ENCODE measurements at regions not wholly inside any gene's neighbourhood (a gene's known extent, or its start where the extent isn't known, plus 50 kb on each side); places are given as distances from the start of the nearest gene placed in this dataset.

DNA sequence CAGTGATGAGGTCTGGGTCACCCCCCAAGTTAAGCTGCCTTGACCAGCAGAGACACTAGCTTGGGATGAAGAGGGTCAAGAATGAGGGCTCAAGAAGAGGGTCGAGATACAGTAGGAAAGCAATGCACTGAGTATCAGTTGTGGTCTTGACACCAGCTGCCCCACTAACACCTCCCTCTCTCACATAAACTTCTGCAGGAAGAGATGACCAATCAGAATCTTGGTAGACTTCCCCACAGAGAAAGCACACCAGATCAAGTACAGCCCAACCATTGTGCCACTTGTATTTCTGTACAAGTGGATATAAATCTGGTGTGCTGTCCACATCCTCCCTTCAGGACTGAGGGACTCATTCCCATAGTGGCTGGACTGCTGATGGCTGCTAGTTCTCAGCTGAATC, 101.2 kb upstream of the ELL2 start:
- H3K4me3 ChIP-seq (ENCODE audit: low read depth, low read length) = no peak overlapping the region
- no peaks in the 10 kb centered on the region for H3K9me3 ChIP-seq (ENCODE audit: control insufficient read depth, insufficient read depth, low read depth, low read length)
- no peak overlapping the region for H3K27ac ChIP-seq (ENCODE audit: extremely low read depth, low read depth, low read length)
- CTCF ChIA-PET = no interaction called here
- TF ChIP-seq ZNF274 (IDR thresholded peaks at IDR 0.05; ENCODE audit: low read length) (no peak), ZNF274 (tag by site-specific recombination; IDR thresholded peaks at IDR 0.05; ENCODE audit: borderline replicate concordance) (no peak)
- TF ChIP-seq, protein P1, sequence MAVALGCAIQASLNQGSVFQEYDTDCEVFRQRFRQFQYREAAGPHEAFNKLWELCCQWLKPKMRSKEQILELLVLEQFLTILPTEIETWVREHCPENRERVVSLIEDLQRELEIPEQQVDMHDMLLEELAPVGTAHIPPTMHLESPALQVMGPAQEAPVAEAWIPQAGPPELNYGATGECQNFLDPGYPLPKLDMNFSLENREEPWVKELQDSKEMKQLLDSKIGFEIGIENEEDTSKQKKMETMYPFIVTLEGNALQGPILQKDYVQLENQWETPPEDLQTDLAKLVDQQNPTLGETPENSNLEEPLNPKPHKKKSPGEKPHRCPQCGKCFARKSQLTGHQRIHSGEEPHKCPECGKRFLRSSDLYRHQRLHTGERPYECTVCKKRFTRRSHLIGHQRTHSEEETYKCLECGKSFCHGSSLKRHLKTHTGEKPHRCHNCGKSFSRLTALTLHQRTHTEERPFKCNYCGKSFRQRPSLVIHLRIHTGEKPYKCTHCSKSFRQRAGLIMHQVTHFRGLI (tag by site-specific recombination; IDR thresholded peaks at IDR 0.05) = 0 out of 2 replicates have a peak, but pooled peaks have one; percentile 26
- POLR2A ChIA-PET = no interaction called here
- H3K36me3 ChIP-seq (ENCODE audit: control insufficient read depth in 2 of 2, insufficient read depth in 1 of 2, low read length in 2 of 2) = no peaks in the 10 kb centered on the region
- peaks cover 8% of the 10 kb centered on the region for H3K4me1 ChIP-seq (ENCODE audit: control insufficient read depth, insufficient read depth, low read length)

DNA sequence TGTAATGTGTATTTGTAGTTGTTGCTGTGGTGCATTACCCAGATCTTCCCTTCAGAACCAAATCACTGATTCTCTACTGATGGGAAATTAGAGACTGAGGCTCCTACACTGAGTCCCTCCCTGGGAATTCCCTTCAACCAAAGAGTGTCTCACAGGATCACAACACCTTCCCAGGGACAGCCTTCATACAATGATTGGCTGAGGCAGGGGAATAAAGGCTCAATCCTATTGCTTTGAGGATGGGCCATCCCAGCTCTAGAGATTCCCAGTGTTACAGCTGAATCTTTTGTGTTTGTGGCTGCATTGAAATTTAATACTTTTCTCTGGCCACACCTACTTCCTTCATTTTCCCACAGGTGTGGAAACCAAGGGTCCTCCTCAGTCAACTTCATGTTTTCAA, 96.4 kb upstream of the ELL2 start:
- TF ChIP-seq ZNF223 (tag by site-specific recombination; IDR thresholded peaks at IDR 0.05) (no peak), PRDM1 (tag by site-specific recombination; IDR thresholded peaks at IDR 0.05) (no peak), MZF1 (tag by site-specific recombination; IDR thresholded peaks at IDR 0.05; ENCODE audit: borderline replicate concordance) (no peak), ZNF266 (tag by site-specific recombination; IDR thresholded peaks at IDR 0.05; ENCODE audit: low read depth) (no peak), GLIS1 (tag by site-specific recombination; IDR thresholded peaks at IDR 0.05) (no peak), ZNF777 (tag by site-specific recombination; IDR thresholded peaks at IDR 0.05; ENCODE audit: borderline replicate concordance) (no peak), ZNF621 (tag by site-specific recombination; IDR thresholded peaks at IDR 0.05) (no peak), ZNF175 (tag by site-specific recombination; IDR thresholded peaks at IDR 0.05) (no peak), ZNF202 (tag by site-specific recombination; IDR thresholded peaks at IDR 0.05; ENCODE audit: borderline replicate concordance) (no peak), ZNF629 (tag by site-specific recombination; IDR thresholded peaks at IDR 0.05) (no peak), GLI4 (tag by site-specific recombination; IDR thresholded peaks at IDR 0.05) (no peak), ZNF341 (tag by site-specific recombination; IDR thresholded peaks at IDR 0.05; ENCODE audit: low read depth) (no peak)
- TF ChIP-seq, protein P2, sequence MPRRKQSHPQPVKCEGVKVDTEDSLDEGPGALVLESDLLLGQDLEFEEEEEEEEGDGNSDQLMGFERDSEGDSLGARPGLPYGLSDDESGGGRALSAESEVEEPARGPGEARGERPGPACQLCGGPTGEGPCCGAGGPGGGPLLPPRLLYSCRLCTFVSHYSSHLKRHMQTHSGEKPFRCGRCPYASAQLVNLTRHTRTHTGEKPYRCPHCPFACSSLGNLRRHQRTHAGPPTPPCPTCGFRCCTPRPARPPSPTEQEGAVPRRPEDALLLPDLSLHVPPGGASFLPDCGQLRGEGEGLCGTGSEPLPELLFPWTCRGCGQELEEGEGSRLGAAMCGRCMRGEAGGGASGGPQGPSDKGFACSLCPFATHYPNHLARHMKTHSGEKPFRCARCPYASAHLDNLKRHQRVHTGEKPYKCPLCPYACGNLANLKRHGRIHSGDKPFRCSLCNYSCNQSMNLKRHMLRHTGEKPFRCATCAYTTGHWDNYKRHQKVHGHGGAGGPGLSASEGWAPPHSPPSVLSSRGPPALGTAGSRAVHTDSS (tag by site-specific recombination; IDR thresholded peaks at IDR 0.05) = no peak
- TF ChIP-seq, protein P3, sequence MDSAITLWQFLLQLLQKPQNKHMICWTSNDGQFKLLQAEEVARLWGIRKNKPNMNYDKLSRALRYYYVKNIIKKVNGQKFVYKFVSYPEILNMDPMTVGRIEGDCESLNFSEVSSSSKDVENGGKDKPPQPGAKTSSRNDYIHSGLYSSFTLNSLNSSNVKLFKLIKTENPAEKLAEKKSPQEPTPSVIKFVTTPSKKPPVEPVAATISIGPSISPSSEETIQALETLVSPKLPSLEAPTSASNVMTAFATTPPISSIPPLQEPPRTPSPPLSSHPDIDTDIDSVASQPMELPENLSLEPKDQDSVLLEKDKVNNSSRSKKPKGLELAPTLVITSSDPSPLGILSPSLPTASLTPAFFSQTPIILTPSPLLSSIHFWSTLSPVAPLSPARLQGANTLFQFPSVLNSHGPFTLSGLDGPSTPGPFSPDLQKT (IDR thresholded peaks at IDR 0.05; ENCODE audit: borderline replicate concordance, low read depth, low read length) = no peak
- no peaks in the 10 kb centered on the region for H3K36me3 ChIP-seq (ENCODE audit: control insufficient read depth in 2 of 2, insufficient read depth in 1 of 2, low read length in 2 of 2)
- ChIA-PET CTCF (no interaction called here), POLR2A (no interaction called here)
- H3K9me3 ChIP-seq (ENCODE audit: control insufficient read depth, insufficient read depth, low read depth, low read length) = no peaks in the 10 kb centered on the region
- no peak overlapping the region for H3K4me3 ChIP-seq (ENCODE audit: low read depth, low read length)
- no peak overlapping the region for H3K27ac ChIP-seq (ENCODE audit: extremely low read depth, low read depth, low read length)
- H3K4me1 ChIP-seq (ENCODE audit: control insufficient read depth, insufficient read depth, low read length) = no peaks in the 10 kb centered on the region

DNA sequence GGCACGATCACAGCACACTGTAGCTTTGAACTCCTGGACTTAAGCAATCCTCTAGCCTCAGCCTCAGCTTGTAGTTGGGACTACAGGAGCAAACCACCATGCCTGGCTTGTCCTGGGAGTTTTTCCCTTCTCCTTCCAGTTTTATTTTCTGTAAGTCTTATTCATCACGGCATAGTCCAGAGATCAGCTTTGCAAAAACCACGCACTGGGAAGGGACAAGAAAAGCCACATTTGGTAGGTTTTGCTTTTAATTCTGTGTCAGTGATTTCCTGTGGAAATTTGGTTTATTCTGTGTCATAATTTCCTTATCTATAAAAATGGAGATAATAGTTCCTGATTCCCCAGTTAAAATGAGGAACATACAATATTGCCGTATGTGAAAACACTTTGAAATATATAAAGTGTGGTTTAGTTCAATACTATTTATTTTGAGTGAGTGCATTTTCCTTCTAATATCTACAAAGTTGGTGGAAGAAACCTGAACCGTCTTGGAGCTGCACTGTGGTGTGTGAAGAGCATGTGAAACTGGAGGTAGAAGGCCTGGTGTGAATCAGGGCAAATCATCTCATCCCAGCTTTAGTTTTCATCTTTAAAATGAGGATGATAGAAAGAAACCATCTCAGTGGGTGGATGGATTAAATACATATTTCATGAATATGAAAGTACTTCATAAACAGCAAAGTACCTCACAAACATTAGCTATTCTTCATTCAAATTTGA, 92.8 kb upstream of the ELL2 start:
- Histone ChIP-seq H3K4me1 (ENCODE audit: control insufficient read depth, insufficient read depth, low read length) (no peaks in the 10 kb centered on the region), H3K36me3 (ENCODE audit: control insufficient read depth in 2 of 2, insufficient read depth in 1 of 2, low read length in 2 of 2) (no peaks in the 10 kb centered on the region), H3K9me3 (ENCODE audit: control insufficient read depth, insufficient read depth, low read depth, low read length) (no peaks in the 10 kb centered on the region), H3K4me3 (ENCODE audit: low read depth, low read length) (no peak overlapping the region), H3K27ac (ENCODE audit: extremely low read depth, low read depth, low read length) (no peak overlapping the region)
- POLR2A ChIA-PET = no interaction called here
- CTCF ChIA-PET = interaction anchor here (1.0 kb wide), 1 partner anchor 193 kb away, joined by 3 read pairs; no protein-coding TSS in a partner anchor
- TF ChIP-seq ZNF501 (tag by site-specific recombination; IDR thresholded peaks at IDR 0.05) = no peak
- TF ChIP-seq, protein P4, sequence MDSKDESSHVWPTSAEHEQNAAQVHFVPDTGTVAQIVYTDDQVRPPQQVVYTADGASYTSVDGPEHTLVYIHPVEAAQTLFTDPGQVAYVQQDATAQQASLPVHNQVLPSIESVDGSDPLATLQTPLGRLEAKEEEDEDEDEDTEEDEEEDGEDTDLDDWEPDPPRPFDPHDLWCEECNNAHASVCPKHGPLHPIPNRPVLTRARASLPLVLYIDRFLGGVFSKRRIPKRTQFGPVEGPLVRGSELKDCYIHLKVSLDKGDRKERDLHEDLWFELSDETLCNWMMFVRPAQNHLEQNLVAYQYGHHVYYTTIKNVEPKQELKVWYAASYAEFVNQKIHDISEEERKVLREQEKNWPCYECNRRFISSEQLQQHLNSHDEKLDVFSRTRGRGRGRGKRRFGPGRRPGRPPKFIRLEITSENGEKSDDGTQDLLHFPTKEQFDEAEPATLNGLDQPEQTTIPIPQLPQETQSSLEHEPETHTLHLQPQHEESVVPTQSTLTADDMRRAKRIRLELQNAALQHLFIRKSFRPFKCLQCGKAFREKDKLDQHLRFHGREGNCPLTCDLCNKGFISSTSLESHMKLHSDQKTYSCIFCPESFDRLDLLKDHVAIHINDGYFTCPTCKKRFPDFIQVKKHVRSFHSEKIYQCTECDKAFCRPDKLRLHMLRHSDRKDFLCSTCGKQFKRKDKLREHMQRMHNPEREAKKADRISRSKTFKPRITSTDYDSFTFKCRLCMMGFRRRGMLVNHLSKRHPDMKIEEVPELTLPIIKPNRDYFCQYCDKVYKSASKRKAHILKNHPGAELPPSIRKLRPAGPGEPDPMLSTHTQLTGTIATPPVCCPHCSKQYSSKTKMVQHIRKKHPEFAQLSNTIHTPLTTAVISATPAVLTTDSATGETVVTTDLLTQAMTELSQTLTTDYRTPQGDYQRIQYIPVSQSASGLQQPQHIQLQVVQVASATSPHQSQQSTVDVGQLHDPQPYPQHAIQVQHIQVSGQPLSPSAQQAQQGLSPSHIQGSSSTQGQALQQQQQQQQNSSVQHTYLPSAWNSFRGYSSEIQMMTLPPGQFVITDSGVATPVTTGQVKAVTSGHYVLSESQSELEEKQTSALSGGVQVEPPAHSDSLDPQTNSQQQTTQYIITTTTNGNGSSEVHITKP (tag by site-specific recombination; IDR thresholded peaks at IDR 0.05) = peak; percentile 25; the same call in 1 of the 2 replicates
